Endothelial cell of umbilical vein (primary cell): ENCODE measurements at regions not wholly inside any gene's neighbourhood (a gene's known extent, or its start where the extent isn't known, plus 50 kb on each side); places are given as distances from the start of the nearest gene placed in this dataset.

Experiments
- CTCF ChIP-seq, 2 donors: IDR thresholded peaks; 1 replicate in 1 of 2; 2 replicates in 1 of 2; pipeline ENCODE4 v1.5.1; 2011; ENCODE audit warnings: low read length in 2 of 2, mild to moderate bottlenecking in 2 of 2, moderate library complexity in 2 of 2, control low read depth in 1 of 2, inconsistent platforms in 1 of 2, low read depth in 1 of 2; ENCODE audit not compliant: insufficient read depth in 1 of 2; ENCODE audit errors: extremely low read depth in 1 of 2
- EZH2 ChIP-seq: IDR thresholded peaks from 2 replicates; pipeline ENCODE4 v1.6.1; 2012; ENCODE audit warnings: borderline replicate concordance, low read depth, mild to moderate bottlenecking, moderate library complexity, low read length, inconsistent platforms; ENCODE audit not compliant: severe bottlenecking
- FOS ChIP-seq: IDR thresholded peaks from 2 replicates; pipeline ENCODE4 v1.6.1; 2011; ENCODE audit warnings: mild to moderate bottlenecking, low read length, moderate library complexity, borderline replicate concordance; ENCODE audit not compliant: insufficient read depth
- JUN ChIP-seq: IDR thresholded peaks from 2 replicates; pipeline ENCODE4 v1.6.1; 2011; ENCODE audit warnings: borderline replicate concordance, low read depth; ENCODE audit not compliant: insufficient read length, insufficient read depth
- POLR2A ChIP-seq: IDR thresholded peaks from 2 replicates; pipeline ENCODE4 v1.6.1; 2012; ENCODE audit warnings: low read depth, mild to moderate bottlenecking, control low read depth, low read length
- POLR2AphosphoS5 ChIP-seq: IDR thresholded peaks from 2 replicates; pipeline ENCODE4 v1.6.1; 2012; ENCODE audit warnings: low read depth, mild to moderate bottlenecking, control low read depth, low read length, moderate library complexity; ENCODE audit not compliant: insufficient read depth

GRCh38 chr1:88378560-88378959 is 305.5 kb upstream of the PKN2 start:
- no peak for TF ChIP-seq CTCF (IDR thresholded peaks at IDR 0.05; ENCODE audit: extremely low read depth in 1 of 2, insufficient read depth in 1 of 2, low read depth in 1 of 2, low read length in 2 of 2)
- TF ChIP-seq POLR2A, result no peak
- TF ChIP-seq POLR2AphosphoS5, result no peak
- TF ChIP-seq FOS, result no peak
- TF ChIP-seq JUN, result no peak
- TF ChIP-seq EZH2, result no peak
